ENCODE measurements at regions not wholly inside any gene's neighbourhood (a gene's known extent, or its start where the extent isn't known, plus 50 kb on each side); places are given as distances from the start of the nearest gene placed in this dataset.

- Histone ChIP-seq H3K14ac (ENCODE audit: low read length) (no peak overlapping the region), H2AFZ (ENCODE audit: low read length) (peak overlapping the region; percentile 40), H3K36me3 (replicated peaks in 1 of 2; ENCODE audit: control insufficient read depth in 2 of 2, insufficient read depth in 2 of 2, low read length in 2 of 2) (no peaks in the 10 kb centered on the region), H3K4ac (ENCODE audit: low read length) (no peak overlapping the region), H3K27me3 (ENCODE audit: control insufficient read depth in 3 of 3, insufficient read depth in 3 of 3, low read depth in 1 of 3, low read length in 3 of 3) (no peaks in the 10 kb centered on the region), H3K4me1 (ENCODE audit: control insufficient read depth in 2 of 2, insufficient read depth in 1 of 2, low read depth in 1 of 2, low read length in 2 of 2) (peaks cover 3 to 5% of the 10 kb centered on the region in 2 donors), H3K9me3 (replicated peaks in 1 of 2; ENCODE audit: control insufficient read depth in 2 of 2, insufficient read depth in 1 of 2, low read depth in 1 of 2, low read length in 2 of 2) (no peaks in the 10 kb centered on the region), H2AK5ac (ENCODE audit: low read depth, low read length) (no peak overlapping the region), H3K9ac (ENCODE audit: low read depth, low read length, poor library complexity) (no peak overlapping the region), H3K4me3 (ENCODE audit: low read length in 2 of 2) (no peak overlapping the region), H2BK5ac (ENCODE audit: low read length) (no peak overlapping the region), H2BK12ac (ENCODE audit: low read length) (no peak overlapping the region), H4K8ac (ENCODE audit: low read depth, low read length) (no peak overlapping the region), H3K27ac (replicated peaks; ENCODE audit: low read length) (no peak overlapping the region), H3K18ac (ENCODE audit: low read length) (no peak overlapping the region), H3K23ac (ENCODE audit: low read depth, low read length, poor library complexity) (no peak overlapping the region), H3K79me1 (ENCODE audit: low read depth, low read length) (no peaks in the 10 kb centered on the region), H3K4me2 (ENCODE audit: insufficient read depth, low read length, poor library complexity, severe bottlenecking) (no peak overlapping the region), H4K91ac (ENCODE audit: low read depth, low read length, poor library complexity) (no peak overlapping the region), H2BK120ac (ENCODE audit: low read depth, low read length) (no peak overlapping the region), H2BK15ac (ENCODE audit: low read length) (no peak overlapping the region)
- DNase-seq (ENCODE audit: low spot score): no peak
- no CpG with 5 or more reads among the region's 5 CpGs for WGBS, 2 donors (ENCODE audit: extremely low coverage in 2 of 2, insufficient read length in 2 of 2, insufficient replicate concordance in 1 of 2)
Observed at GRCh38 chr15:35669432-35670045, 123.6 kb upstream of the DPH6 start.

GRCh38 chr15:35671197-35671596 lies 125.2 kb upstream of the DPH6 start:
- Histone ChIP-seq H2AFZ (ENCODE audit: low read length) (no peak overlapping the region), H3K27me3 (ENCODE audit: control insufficient read depth in 3 of 3, insufficient read depth in 3 of 3, low read depth in 1 of 3, low read length in 3 of 3) (no peaks in the 10 kb centered on the region), H3K36me3 (replicated peaks in 1 of 2; ENCODE audit: control insufficient read depth in 2 of 2, insufficient read depth in 2 of 2, low read length in 2 of 2) (no peaks in the 10 kb centered on the region), H3K27ac (replicated peaks; ENCODE audit: low read length) (no peak overlapping the region), H3K4me3 (ENCODE audit: low read length in 2 of 2) (no peak overlapping the region), H2BK120ac (ENCODE audit: low read depth, low read length) (no peak overlapping the region), H2AK5ac (ENCODE audit: low read depth, low read length) (no peak overlapping the region), H3K9me3 (replicated peaks in 1 of 2; ENCODE audit: control insufficient read depth in 2 of 2, insufficient read depth in 1 of 2, low read depth in 1 of 2, low read length in 2 of 2) (no peaks in the 10 kb centered on the region), H3K79me1 (ENCODE audit: low read depth, low read length) (no peaks in the 10 kb centered on the region), H3K18ac (ENCODE audit: low read length) (no peak overlapping the region), H3K14ac (ENCODE audit: low read length) (no peak overlapping the region), H3K4ac (ENCODE audit: low read length) (no peak overlapping the region), H2BK12ac (ENCODE audit: low read length) (no peak overlapping the region), H2BK15ac (ENCODE audit: low read length) (no peak overlapping the region), H4K91ac (ENCODE audit: low read depth, low read length, poor library complexity) (no peak overlapping the region), H3K23ac (ENCODE audit: low read depth, low read length, poor library complexity) (no peak overlapping the region), H3K4me2 (ENCODE audit: insufficient read depth, low read length, poor library complexity, severe bottlenecking) (no peak overlapping the region), H2BK5ac (ENCODE audit: low read length) (no peak overlapping the region), H4K8ac (ENCODE audit: low read depth, low read length) (no peak overlapping the region), H3K9ac (ENCODE audit: low read depth, low read length, poor library complexity) (no peak overlapping the region), H3K4me1 (ENCODE audit: control insufficient read depth in 2 of 2, insufficient read depth in 1 of 2, low read depth in 1 of 2, low read length in 2 of 2) (peaks cover 5% of the 10 kb centered on the region in 2 donors)
- DNase-seq (ENCODE audit: low spot score): no peak

GRCh38 chr15:35671981-35672380 lies 126.0 kb upstream of the DPH6 start:
- no peak overlapping the region for H3K9ac ChIP-seq (ENCODE audit: low read depth, low read length, poor library complexity)
- H3K4me1 ChIP-seq (ENCODE audit: control insufficient read depth in 2 of 2, insufficient read depth in 1 of 2, low read depth in 1 of 2, low read length in 2 of 2): peaks cover 5% of the 10 kb centered on the region in 2 donors
- H3K36me3 ChIP-seq (replicated peaks in 1 of 2; ENCODE audit: control insufficient read depth in 2 of 2, insufficient read depth in 2 of 2, low read length in 2 of 2): no peaks in the 10 kb centered on the region
- no peak overlapping the region for H3K23ac ChIP-seq (ENCODE audit: low read depth, low read length, poor library complexity)
- no peak overlapping the region for H3K4me2 ChIP-seq (ENCODE audit: insufficient read depth, low read length, poor library complexity, severe bottlenecking)
- H2BK12ac ChIP-seq (ENCODE audit: low read length): no peak overlapping the region
- no peak overlapping the region for H3K4ac ChIP-seq (ENCODE audit: low read length)
- no peak overlapping the region for H3K27ac ChIP-seq (replicated peaks; ENCODE audit: low read length)
- H3K18ac ChIP-seq (ENCODE audit: low read length): no peak overlapping the region
- WGBS, 2 donors (ENCODE audit: extremely low coverage in 2 of 2, insufficient read length in 2 of 2, insufficient replicate concordance in 1 of 2): no CpG with 5 or more reads among the region's 1 CpG
- H4K8ac ChIP-seq (ENCODE audit: low read depth, low read length): no peak overlapping the region
- H2AFZ ChIP-seq (ENCODE audit: low read length): no peak overlapping the region
- no peak overlapping the region for H3K4me3 ChIP-seq (ENCODE audit: low read length in 2 of 2)
- no peak overlapping the region for H3K14ac ChIP-seq (ENCODE audit: low read length)
- no peak overlapping the region for H2AK5ac ChIP-seq (ENCODE audit: low read depth, low read length)
- H4K91ac ChIP-seq (ENCODE audit: low read depth, low read length, poor library complexity): no peak overlapping the region
- no peaks in the 10 kb centered on the region for H3K79me1 ChIP-seq (ENCODE audit: low read depth, low read length)
- no peak overlapping the region for H2BK15ac ChIP-seq (ENCODE audit: low read length)
- no peaks in the 10 kb centered on the region for H3K9me3 ChIP-seq (replicated peaks in 1 of 2; ENCODE audit: control insufficient read depth in 2 of 2, insufficient read depth in 1 of 2, low read depth in 1 of 2, low read length in 2 of 2)
- H2BK5ac ChIP-seq (ENCODE audit: low read length): no peak overlapping the region
- no peak for DNase-seq (ENCODE audit: low spot score)
- H2BK120ac ChIP-seq (ENCODE audit: low read depth, low read length): no peak overlapping the region
- H3K27me3 ChIP-seq (ENCODE audit: control insufficient read depth in 3 of 3, insufficient read depth in 3 of 3, low read depth in 1 of 3, low read length in 3 of 3): no peaks in the 10 kb centered on the region

DNA sequence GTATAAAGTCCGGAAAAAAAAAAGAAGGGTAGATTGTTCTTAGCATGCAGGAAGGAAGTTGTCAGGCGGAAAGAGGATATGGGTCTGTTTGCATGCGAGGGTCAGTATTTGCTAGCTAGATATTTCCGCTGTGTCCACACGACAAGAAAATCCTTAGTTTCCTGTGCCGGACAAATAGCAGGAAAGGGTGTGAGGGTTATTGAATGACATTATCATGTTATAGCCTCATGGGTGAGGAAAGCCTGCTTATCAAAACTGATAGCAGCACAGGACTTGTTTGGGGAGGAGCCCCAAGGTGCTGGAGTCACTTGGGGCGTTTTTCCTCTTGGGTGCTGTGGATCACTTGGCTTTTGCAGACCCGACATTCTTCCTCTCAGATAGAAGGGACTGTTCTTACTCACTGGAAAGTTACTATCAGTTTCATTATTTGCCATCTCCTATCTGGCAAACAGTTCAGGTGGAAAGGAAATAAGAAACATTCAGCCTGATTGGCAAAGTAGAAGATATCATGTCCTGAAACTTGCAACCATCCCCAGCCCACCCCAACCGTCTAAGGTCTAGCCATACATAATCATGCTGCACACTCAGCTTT lies 127.2 kb upstream of the DPH6 start:
- Histone ChIP-seq H3K14ac (ENCODE audit: low read length) (no peak overlapping the region), H2BK15ac (ENCODE audit: low read length) (no peak overlapping the region), H3K9ac (ENCODE audit: low read depth, low read length, poor library complexity) (no peak overlapping the region), H4K91ac (ENCODE audit: low read depth, low read length, poor library complexity) (no peak overlapping the region), H2AFZ (ENCODE audit: low read length) (peak overlapping the region; percentile 27), H3K18ac (ENCODE audit: low read length) (no peak overlapping the region), H3K4me2 (ENCODE audit: insufficient read depth, low read length, poor library complexity, severe bottlenecking) (no peak overlapping the region), H2AK5ac (ENCODE audit: low read depth, low read length) (no peak overlapping the region), H2BK12ac (ENCODE audit: low read length) (no peak overlapping the region), H3K4me3 (ENCODE audit: low read length in 2 of 2) (no peak overlapping the region), H3K9me3 (replicated peaks in 1 of 2; ENCODE audit: control insufficient read depth in 2 of 2, insufficient read depth in 1 of 2, low read depth in 1 of 2, low read length in 2 of 2) (no peaks in the 10 kb centered on the region), H3K27ac (replicated peaks; ENCODE audit: low read length) (no peak overlapping the region), H3K79me1 (ENCODE audit: low read depth, low read length) (no peaks in the 10 kb centered on the region), H3K27me3 (ENCODE audit: control insufficient read depth in 3 of 3, insufficient read depth in 3 of 3, low read depth in 1 of 3, low read length in 3 of 3) (no peaks in the 10 kb centered on the region), H2BK120ac (ENCODE audit: low read depth, low read length) (no peak overlapping the region), H3K4me1 (ENCODE audit: control insufficient read depth in 2 of 2, insufficient read depth in 1 of 2, low read depth in 1 of 2, low read length in 2 of 2) (peaks cover 5% of the 10 kb centered on the region in 2 donors), H2BK5ac (ENCODE audit: low read length) (no peak overlapping the region), H3K23ac (ENCODE audit: low read depth, low read length, poor library complexity) (no peak overlapping the region), H3K4ac (ENCODE audit: low read length) (no peak overlapping the region), H3K36me3 (replicated peaks in 1 of 2; ENCODE audit: control insufficient read depth in 2 of 2, insufficient read depth in 2 of 2, low read length in 2 of 2) (no peaks in the 10 kb centered on the region), H4K8ac (ENCODE audit: low read depth, low read length) (no peak overlapping the region)
- no peak for DNase-seq (ENCODE audit: low spot score)
- no CpG with 5 or more reads among the region's 9 CpGs for WGBS, 2 donors (ENCODE audit: extremely low coverage in 2 of 2, insufficient read length in 2 of 2, insufficient replicate concordance in 1 of 2)
